Activated T-cell treated with anti-CD3 and anti-CD28 coated beads, Interleukin-2, amount 50 U/mL, for 72 hours (primary cell): ENCODE measurements at regions not wholly inside any gene's neighbourhood (a gene's known extent, or its start where the extent isn't known, plus 50 kb on each side); places are given as distances from the start of the nearest gene placed in this dataset.

Experiments used
- ATAC-seq, 2 donors: fragments of 150-1000 bp; cut with Tn5 transposase; replicated peaks in 1 of 2; 2 replicates each; pipeline ENCODE4 v1.10.0; 2021; ENCODE audit warnings: moderate library complexity in 2 of 2, mild to moderate bottlenecking in 1 of 2
- DNase-seq, 2 donors: peaks; one replicate each; pipeline ENCODE4 v3.0.0; 2021 to 2022; ENCODE audit warnings: mixed read lengths in 1 of 2
- H3K27ac Mint-ChIP-seq: one replicate; pipeline ENCODE4 v1.8.0; 2022; ENCODE audit warnings: mild to moderate bottlenecking, moderate library complexity, mixed read lengths
- H3K27me3 Mint-ChIP-seq: one replicate; pipeline ENCODE4 v1.8.0; 2022; ENCODE audit warnings: low read depth, mixed read lengths
- H3K36me3 Mint-ChIP-seq, 2 donors: one replicate each; pipeline ENCODE4 v1.8.0; 2022; ENCODE audit warnings: mixed read lengths in 2 of 2, mild to moderate bottlenecking in 1 of 2; ENCODE audit not compliant: insufficient read depth in 2 of 2
- H3K4me1 Mint-ChIP-seq: one replicate; pipeline ENCODE4 v1.8.0; 2022; ENCODE audit warnings: low read depth, mixed read lengths
- H3K4me3 Mint-ChIP-seq, 2 donors: one replicate each; pipeline ENCODE4 v1.8.0; 2022; ENCODE audit warnings: mild to moderate bottlenecking in 2 of 2, mixed read lengths in 2 of 2, moderate library complexity in 2 of 2
- H3K9me3 Mint-ChIP-seq, 2 donors: one replicate each; pipeline ENCODE4 v1.8.0; 2022; ENCODE audit warnings: mixed read lengths in 2 of 2

DNA sequence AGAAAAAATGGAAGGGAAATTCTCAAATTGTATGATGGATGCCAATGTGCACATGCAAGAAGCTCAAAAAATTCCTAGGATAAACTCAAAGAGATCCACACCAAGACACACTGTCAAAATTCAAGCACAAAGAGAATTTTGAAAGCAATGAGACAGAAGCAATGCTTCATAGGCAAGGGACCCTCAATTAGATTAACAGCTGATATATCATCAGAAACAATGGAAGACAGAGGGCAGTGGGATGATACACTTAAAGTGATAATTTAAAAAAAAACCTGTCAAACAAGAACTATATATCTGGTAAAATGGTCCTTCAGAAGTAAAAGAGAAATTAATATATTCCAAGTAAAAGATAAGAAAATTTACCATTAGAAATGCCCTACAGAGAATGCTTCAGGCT is 306.3 kb upstream of the PCDH7 start:
- no peak overlapping the region for H3K27ac Mint-ChIP-seq
- ATAC-seq: no peak
- peaks cover 6 to 7% of the 10 kb centered on the region in 2 donors for H3K36me3 Mint-ChIP-seq
- H3K4me1 Mint-ChIP-seq: no peaks in the 10 kb centered on the region
- no peaks in the 10 kb centered on the region for H3K27me3 Mint-ChIP-seq
- DNase-seq: no peak
- H3K9me3 Mint-ChIP-seq: peaks cover 12 to 19% of the 10 kb centered on the region in 2 donors
- H3K4me3 Mint-ChIP-seq: no peak overlapping the region

DNA sequence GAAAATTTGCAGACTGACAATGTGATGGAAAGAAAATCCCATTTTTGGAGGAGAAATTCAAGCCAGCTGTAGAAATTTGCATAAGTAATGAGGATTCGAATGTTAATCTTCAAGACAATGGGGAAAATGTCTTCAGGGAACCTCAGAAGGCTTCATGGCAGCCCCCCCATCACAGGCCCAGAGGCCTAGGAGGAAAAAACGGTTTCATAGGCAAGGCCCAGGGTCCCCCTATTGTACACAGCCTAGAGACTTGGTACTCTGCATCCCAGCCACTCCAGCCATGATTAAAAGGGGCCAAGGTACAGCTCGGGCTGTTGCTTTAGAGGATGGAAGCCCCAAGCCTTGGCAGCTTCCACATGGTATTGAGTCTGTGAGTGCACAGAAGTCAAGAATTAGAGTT is 303.6 kb upstream of the PCDH7 start:
- peaks cover 8 to 15% of the 10 kb centered on the region in 2 donors for H3K9me3 Mint-ChIP-seq

DNA sequence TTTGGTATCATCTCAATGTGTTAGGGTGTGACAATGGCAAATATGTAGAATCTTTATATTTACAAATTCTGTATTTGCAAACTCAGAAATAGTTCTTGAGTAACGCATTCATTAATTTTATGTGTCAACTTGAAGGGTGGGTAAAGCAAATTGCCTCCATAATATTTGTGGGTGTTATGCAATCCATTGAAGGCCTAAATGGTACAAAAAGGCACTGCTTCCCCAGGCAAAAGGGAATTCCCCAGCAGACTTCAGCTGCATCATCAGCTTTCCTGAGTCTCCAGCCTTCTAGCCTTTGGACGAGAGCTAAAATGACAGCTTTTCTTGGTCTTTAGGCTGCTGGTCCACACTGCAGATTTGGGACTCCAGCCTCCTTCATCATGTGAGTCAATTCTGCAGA is 292.2 kb upstream of the PCDH7 start:
- Mint-ChIP-seq H3K4me1 (no peaks in the 10 kb centered on the region), H3K27me3 (no peaks in the 10 kb centered on the region), H3K36me3 (peaks cover 4 to 5% of the 10 kb centered on the region in 2 donors), H3K4me3 (no peak overlapping the region), H3K9me3 (peaks cover 20 to 21% of the 10 kb centered on the region in 2 donors), H3K27ac (no peak overlapping the region)
- ATAC-seq (no peak), DNase-seq (no peak)

More for the DNA sequence above, 303.6 kb upstream of the PCDH7 start:
- Mint-ChIP-seq H3K27me3 (no peaks in the 10 kb centered on the region), H3K4me3 (no peak overlapping the region), H3K36me3 (peaks cover 3 to 5% of the 10 kb centered on the region in 2 donors), H3K27ac (no peak overlapping the region), H3K4me1 (no peaks in the 10 kb centered on the region)
- ATAC-seq (no peak), DNase-seq (no peak)

DNA sequence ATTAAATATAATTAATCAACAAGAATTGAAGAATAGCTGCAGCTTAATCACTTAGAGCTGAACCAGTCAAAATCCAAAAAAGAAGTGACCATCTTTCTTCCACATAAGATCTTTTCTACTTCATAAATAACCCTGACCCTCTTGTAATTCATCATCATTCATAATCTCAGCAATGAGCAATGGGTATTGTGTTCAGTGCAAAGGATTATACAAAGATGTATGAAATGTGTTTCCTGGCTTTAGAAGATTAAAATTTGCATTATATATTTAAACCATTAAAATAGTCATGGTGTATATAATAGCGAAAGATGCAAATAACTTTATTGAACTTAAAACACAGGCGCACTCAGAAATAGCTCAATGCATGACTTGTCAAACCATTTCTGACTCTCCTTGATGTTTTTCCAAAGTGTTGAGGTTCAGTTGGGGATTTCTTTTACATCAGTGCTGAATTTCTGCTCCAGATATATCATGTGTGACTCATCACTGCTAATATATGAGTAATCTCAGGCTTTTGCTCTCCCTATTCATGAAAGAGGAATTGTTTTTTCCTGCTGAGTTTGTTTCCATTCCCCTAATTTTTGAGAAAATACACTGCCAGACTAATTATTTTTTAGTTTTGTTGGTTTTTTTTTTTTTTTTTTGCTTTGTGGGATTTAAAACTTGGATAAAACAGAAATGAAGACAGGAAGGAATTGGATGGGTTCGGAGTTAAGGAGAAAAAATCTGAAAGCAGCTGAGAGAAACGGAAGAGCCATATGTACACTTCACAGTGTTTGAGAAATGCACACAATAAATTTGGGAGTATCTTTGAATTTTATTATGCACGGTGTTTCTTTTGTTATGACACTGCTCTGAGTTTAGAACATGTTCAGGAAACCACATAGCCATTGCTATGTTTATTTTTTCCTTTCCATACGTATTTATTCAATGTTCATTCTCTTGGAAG is 290.1 kb upstream of the PCDH7 start:
- H3K4me1 Mint-ChIP-seq: no peaks in the 10 kb centered on the region
- H3K27me3 Mint-ChIP-seq: no peaks in the 10 kb centered on the region
- no peaks in the 10 kb centered on the region for H3K36me3 Mint-ChIP-seq
- no peak for DNase-seq
- H3K4me3 Mint-ChIP-seq: no peak overlapping the region
- H3K27ac Mint-ChIP-seq: no peak overlapping the region
- no peak for ATAC-seq
- H3K9me3 Mint-ChIP-seq: peaks cover 11 to 14% of the 10 kb centered on the region in 2 donors

DNA sequence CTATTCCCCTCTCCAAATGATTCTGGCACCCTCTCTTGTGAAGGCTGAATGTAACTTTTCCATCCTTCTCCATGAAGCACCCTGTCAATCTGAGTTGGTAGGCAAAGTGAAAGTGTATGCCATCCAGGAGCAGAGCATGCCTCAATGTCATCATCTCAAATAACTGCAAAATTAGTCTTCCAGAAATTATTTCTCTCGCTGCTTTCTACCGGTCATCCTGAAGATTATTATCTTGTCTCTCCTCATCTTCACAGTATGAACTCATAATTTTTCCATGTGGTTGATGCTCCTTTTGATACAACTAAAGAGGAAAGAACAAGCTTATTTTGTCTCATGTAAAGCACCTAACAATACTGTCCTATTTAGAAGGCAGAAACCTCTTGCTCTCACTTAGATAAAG is 285.5 kb upstream of the PCDH7 start:
- no peak overlapping the region for H3K27ac Mint-ChIP-seq
- H3K4me3 Mint-ChIP-seq: no peak overlapping the region
- H3K4me1 Mint-ChIP-seq: no peaks in the 10 kb centered on the region
- no peaks in the 10 kb centered on the region for H3K27me3 Mint-ChIP-seq
- H3K9me3 Mint-ChIP-seq: peaks cover 12 to 14% of the 10 kb centered on the region in 2 donors
- no peaks in the 10 kb centered on the region for H3K36me3 Mint-ChIP-seq
- no peak for ATAC-seq
- DNase-seq: no peak

DNA sequence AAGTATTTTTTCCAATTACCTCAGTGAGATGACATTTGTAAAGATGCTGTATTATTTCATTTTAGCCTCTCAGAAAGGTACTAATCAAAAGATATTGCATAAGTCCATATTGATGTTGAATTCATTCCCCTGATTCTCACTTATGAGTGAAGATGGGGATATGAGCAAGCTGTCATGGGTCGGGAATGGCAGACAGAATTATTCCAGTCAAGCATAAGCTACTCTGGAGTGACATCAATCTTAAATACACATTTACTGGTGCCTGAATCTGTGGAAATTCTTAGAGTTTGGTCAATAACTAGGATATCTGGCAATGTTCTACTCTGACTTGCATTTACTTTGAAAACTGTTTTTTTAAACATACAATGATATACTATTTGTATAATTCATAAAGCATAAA is 283.8 kb upstream of the PCDH7 start:
- DNase-seq (no peak), ATAC-seq (no peak)
- Mint-ChIP-seq H3K4me1 (no peaks in the 10 kb centered on the region), H3K9me3 (peaks cover 9 to 13% of the 10 kb centered on the region in 2 donors), H3K4me3 (no peak overlapping the region), H3K36me3 (no peaks in the 10 kb centered on the region), H3K27ac (no peak overlapping the region), H3K27me3 (no peaks in the 10 kb centered on the region)

DNA sequence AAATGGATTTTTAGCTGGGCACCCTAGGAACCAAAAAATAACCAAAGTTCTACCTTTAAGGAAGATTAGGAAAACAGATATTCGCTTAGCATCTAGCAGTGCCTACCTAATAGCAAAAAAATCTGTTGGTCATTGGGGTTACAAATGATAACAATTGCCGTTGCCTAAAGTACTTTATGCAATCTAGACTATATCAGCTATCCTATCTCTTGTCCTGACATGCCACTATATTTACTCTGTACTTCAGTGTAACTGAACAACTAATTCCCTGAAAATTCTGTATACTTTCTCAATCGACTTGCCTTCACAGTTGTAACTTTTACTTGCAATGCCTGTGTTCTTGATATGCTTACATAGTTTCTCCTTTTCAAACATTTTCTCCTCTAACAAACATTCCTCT is 282.9 kb upstream of the PCDH7 start:
- H3K9me3 Mint-ChIP-seq: peaks cover 9 to 12% of the 10 kb centered on the region in 2 donors
- H3K36me3 Mint-ChIP-seq: no peaks in the 10 kb centered on the region
- no peak overlapping the region for H3K4me3 Mint-ChIP-seq
- no peak for ATAC-seq
- H3K4me1 Mint-ChIP-seq: no peaks in the 10 kb centered on the region
- no peak for DNase-seq
- no peak overlapping the region for H3K27ac Mint-ChIP-seq
- H3K27me3 Mint-ChIP-seq: no peaks in the 10 kb centered on the region

DNA sequence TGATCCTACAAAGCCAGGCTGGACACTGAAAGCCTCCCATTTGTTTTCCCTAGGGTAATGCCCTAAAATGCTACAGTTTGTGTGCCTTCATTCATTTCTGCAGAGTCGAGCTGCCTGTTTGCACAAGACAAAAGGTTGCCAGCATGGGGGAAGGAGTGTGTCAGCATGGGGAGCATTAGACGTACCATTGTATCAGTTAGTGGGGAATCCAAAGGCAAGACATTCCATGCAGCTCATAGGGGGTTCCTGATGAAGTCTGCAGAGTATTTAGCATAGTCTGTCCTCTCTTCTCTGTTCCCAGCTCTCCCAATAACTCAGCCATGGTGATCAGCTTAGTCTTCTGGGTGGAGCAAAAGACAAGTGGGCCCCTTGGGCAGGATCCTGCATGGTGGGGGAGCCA is 276.9 kb upstream of the PCDH7 start:
- no peak for ATAC-seq
- Mint-ChIP-seq H3K27me3 (no peaks in the 10 kb centered on the region), H3K27ac (no peak overlapping the region), H3K36me3 (no peaks in the 10 kb centered on the region), H3K4me1 (no peaks in the 10 kb centered on the region), H3K9me3 (peaks cover 5 to 9% of the 10 kb centered on the region in 2 donors), H3K4me3 (no peak overlapping the region)
- DNase-seq: no peak

DNA sequence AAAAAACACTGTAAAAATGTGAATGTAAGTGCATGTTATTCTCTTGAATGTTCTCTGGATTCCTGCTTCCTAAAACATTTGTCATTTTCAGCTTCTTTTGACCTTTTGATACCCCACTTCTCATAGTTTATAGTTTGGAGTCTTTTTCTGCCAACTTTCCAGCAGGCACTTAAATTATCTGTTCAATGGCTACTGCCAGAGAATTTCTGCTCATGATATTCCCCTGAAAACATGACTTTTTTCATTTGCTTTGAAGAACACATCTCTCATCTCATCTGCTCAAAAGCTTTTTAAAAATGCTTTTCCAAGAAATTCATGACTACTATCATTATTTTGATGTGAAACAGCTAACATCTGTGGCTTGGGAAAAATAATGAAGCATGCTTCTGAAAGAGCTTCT is 269.7 kb upstream of the PCDH7 start:
- Mint-ChIP-seq H3K27me3 (no peaks in the 10 kb centered on the region), H3K27ac (no peak overlapping the region), H3K9me3 (peaks cover 4% of the 10 kb centered on the region in 2 donors), H3K4me3 (no peak overlapping the region), H3K4me1 (no peaks in the 10 kb centered on the region), H3K36me3 (no peaks in the 10 kb centered on the region)
- ATAC-seq: no peak
- DNase-seq: no peak

DNA sequence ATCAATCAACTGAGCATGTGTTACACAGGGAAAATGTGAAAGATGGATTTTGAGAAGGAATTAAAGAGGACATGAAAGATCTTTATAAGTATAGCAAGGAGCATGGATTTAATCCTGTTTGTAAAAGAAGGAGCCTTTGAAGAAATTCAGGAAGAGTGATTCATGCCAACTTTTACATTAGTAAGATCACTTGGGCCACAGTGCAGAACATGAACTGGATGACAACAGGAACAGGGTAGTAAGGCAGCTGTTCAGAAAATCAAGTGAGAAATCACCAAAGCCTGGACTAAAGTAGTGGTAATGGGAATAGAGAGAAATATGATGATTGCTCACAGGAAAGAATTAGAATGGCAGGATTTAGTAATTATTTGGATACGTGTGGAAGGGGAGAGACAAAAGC is 265.7 kb upstream of the PCDH7 start:
- Mint-ChIP-seq H3K4me3 (no peak overlapping the region), H3K9me3 (peaks cover 6% of the 10 kb centered on the region in 2 donors), H3K27ac (no peak overlapping the region), H3K4me1 (no peaks in the 10 kb centered on the region), H3K27me3 (no peaks in the 10 kb centered on the region), H3K36me3 (peaks cover 0 to 2% of the 10 kb centered on the region in 2 donors)
- ATAC-seq (no peak), DNase-seq (no peak)

DNA sequence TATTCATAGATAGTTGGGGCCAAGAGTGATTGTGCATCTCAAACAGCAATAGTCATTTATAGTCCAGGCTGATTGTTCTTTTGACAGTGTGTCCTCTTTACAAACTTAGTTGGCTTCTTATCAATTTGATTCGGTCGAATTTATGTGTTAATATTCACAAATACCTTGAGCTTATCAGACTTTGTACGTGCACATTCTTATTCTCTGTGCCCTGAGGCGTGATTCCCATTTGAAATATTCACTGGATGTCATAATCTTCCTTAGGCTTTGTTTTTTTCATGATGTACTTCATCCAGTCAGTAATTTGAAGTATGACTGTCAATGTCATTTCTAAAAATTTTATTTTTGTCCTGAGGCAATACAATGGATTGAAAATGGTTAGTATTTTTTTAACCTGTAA is 263.5 kb upstream of the PCDH7 start:
- H3K4me3 Mint-ChIP-seq: no peak overlapping the region
- DNase-seq: no peak
- H3K4me1 Mint-ChIP-seq: no peaks in the 10 kb centered on the region
- peaks cover 6% of the 10 kb centered on the region in 2 donors for H3K9me3 Mint-ChIP-seq
- ATAC-seq: no peak
- peaks cover 0 to 2% of the 10 kb centered on the region in 2 donors for H3K36me3 Mint-ChIP-seq
- H3K27ac Mint-ChIP-seq: no peak overlapping the region
- no peaks in the 10 kb centered on the region for H3K27me3 Mint-ChIP-seq

DNA sequence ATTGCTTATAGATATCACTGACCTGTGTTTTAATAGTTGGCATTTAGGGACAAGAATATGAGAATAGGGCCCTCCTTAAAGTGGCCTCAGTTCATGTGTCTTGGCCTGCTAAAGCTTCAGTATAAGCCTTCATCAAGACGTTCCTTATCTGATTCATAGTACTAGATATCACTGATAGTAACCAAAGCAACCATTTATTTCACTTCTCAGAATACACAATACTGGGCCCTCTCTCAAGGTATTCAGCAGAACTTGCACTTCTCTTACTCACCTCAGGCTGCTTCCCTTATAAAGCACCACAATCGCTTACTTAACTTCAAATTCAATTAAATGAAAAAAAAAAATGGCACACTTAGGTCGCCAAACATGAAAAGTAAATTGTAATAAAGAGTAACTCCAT is 259.4 kb upstream of the PCDH7 start:
- H3K4me1 Mint-ChIP-seq: no peaks in the 10 kb centered on the region

DNA sequence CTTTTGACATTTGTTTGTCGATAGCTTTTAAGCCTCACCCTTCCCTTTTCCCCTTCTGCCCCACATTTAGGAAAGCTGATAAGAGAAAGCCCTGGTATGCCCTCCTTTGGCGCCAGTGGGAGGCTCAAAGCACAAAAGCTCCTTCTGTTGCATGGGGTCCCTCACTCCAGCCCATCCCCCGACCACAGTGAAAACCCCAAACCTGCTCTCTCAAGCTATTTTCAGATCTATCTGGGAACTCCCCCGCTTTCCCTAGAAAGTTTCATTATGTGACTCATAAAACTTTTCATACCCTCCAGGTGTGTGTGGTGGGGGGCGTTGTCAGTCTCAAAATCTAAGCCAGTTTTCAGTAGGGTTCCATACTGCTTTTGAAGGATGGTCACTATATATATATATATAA is 259.0 kb upstream of the PCDH7 start:
- Mint-ChIP-seq H3K9me3 (peaks cover 3 to 4% of the 10 kb centered on the region in 2 donors), H3K4me1 (no peaks in the 10 kb centered on the region), H3K36me3 (peaks cover 0 to 2% of the 10 kb centered on the region in 2 donors), H3K27ac (no peak overlapping the region), H3K4me3 (no peak overlapping the region), H3K27me3 (no peaks in the 10 kb centered on the region)
- no peak for DNase-seq
- no peak for ATAC-seq

More for the DNA sequence above, 259.4 kb upstream of the PCDH7 start:
- H3K36me3 Mint-ChIP-seq: peaks cover 0 to 2% of the 10 kb centered on the region in 2 donors
- peaks cover 3 to 4% of the 10 kb centered on the region in 2 donors for H3K9me3 Mint-ChIP-seq
- no peak overlapping the region for H3K27ac Mint-ChIP-seq
- DNase-seq: no peak
- no peaks in the 10 kb centered on the region for H3K27me3 Mint-ChIP-seq
- H3K4me3 Mint-ChIP-seq: no peak overlapping the region
- no peak for ATAC-seq
